Adrenal gland (tissue), 5 donors: ENCODE measurements at regions not wholly inside any gene's neighbourhood (a gene's known extent, or its start where the extent isn't known, plus 50 kb on each side); places are given as distances from the start of the nearest gene placed in this dataset.

ENCODE experiments used
- CTCF ChIP-seq, 6 experiments: fragments of 450-650 bp in 4 of 6; fragments of 200-600 bp in 2 of 6; sonication (generic) in 1 of 6; IDR thresholded peaks; 1 replicate in 5 of 6; 2 replicates in 1 of 6; pipeline versions ENCODE4 v1.5.1 to v1.8.0; 2016 to 2021; ENCODE audit warnings: antibody characterized with exemption in 6 of 6, mild to moderate bottlenecking in 2 of 6, moderate library complexity in 1 of 6
- POLR2A ChIP-seq, 2 donors: fragments of 450-650 bp; IDR thresholded peaks; one replicate each; pipeline ENCODE4 v1.6.1; 2017; ENCODE audit warnings: antibody characterized with exemption in 2 of 2, mild to moderate bottlenecking in 2 of 2, moderate library complexity in 1 of 2
- donor health status: DM: no; HTN: no; CAD: no.

- no peak for TF ChIP-seq CTCF (IDR thresholded peaks at IDR 0.05)
- no peak for TF ChIP-seq POLR2A (IDR thresholded peaks at IDR 0.05)
Measured at GRCh38 chr1:4449972-4450371, 204.4 kb upstream of the AJAP1 start.
